T-cell (primary cell): ENCODE measurements at regions not wholly inside any gene's neighbourhood (a gene's known extent, or its start where the extent isn't known, plus 50 kb on each side); places are given as distances from the start of the nearest gene placed in this dataset.
A peak's percentile ranks its signal among the peaks of the same experiment; 100 is the strongest.

Source experiments
- ATAC-seq, 4 experiments: fragments of 200-7000 bp in 3 of 4; fragments of 150-1000 bp in 1 of 4; cut with Tn5 transposase; replicated peaks in 1 of 4; 1 replicate in 3 of 4; 2 replicates in 1 of 4; pipeline ENCODE4 v1.10.0; 2021; ENCODE audit warnings: moderate library complexity in 3 of 4, mild to moderate bottlenecking in 2 of 4, moderate number of reproducible peaks in 1 of 4
- CTCF ChIA-PET, 2 donors: fragments of 300-600 bp; sonication (Branson Sonifier 250); formaldehyde crosslinking; loops; one replicate each; lab custom pipeline; 2022; ENCODE audit warnings: antibody characterized with exemption in 2 of 2; lab: Charles Lee
- POLR2A ChIA-PET, 2 donors: fragments of 300-600 bp; sonication (Branson Sonifier 250); formaldehyde crosslinking; loops; one replicate each; lab custom pipeline; 2022; ENCODE audit warnings: antibody characterized with exemption in 2 of 2; lab: Charles Lee
- DNase-seq, 35 experiments: peaks; one replicate each; pipeline versions ENCODE4 v3.0.0 to v3.0.0-alpha.2; 2013 to 2023
- H3K27ac ChIP-seq: one replicate; pipeline ENCODE4 v1.5.1; 2013; ENCODE audit warnings: low read length
- H3K27me3 ChIP-seq, 2 experiments: replicated peaks in 1 of 2; 1 replicate in 1 of 2; 2 replicates in 1 of 2; pipeline versions ENCODE4 v1.6.1 to v1.7.0; 2013; ENCODE audit warnings: low read length in 1 of 2, mixed read lengths in 1 of 2; ENCODE audit not compliant: control insufficient read depth in 2 of 2, insufficient read depth in 2 of 2; ENCODE audit errors: extremely low read depth in 1 of 2
- H3K36me3 ChIP-seq, 2 donors: 1 replicate in 1 of 2; 2 replicates in 1 of 2; pipeline versions ENCODE4 v1.6.1 to v1.7.0; 2013; ENCODE audit warnings: low read length in 1 of 2; ENCODE audit not compliant: control insufficient read depth in 2 of 2, insufficient read depth in 1 of 2; ENCODE audit errors: extremely low read depth in 1 of 2
- H3K4me1 ChIP-seq, 2 experiments: 1 replicate in 1 of 2; 2 replicates in 1 of 2; pipeline versions ENCODE4 v1.6.1 to v1.7.0; 2013; ENCODE audit warnings: low read length in 2 of 2, mixed read lengths in 1 of 2; ENCODE audit not compliant: insufficient read depth in 2 of 2, control insufficient read depth in 1 of 2; ENCODE audit errors: extremely low read depth in 1 of 2
- H3K4me3 ChIP-seq, 2 donors: 1 replicate in 1 of 2; 2 replicates in 1 of 2; pipeline versions ENCODE4 v1.5.1 to v1.7.0; 2013; ENCODE audit warnings: mild to moderate bottlenecking in 2 of 2, low read length in 1 of 2, moderate library complexity in 1 of 2; ENCODE audit not compliant: control insufficient read depth in 1 of 2; ENCODE audit errors: extremely low read depth in 1 of 2
- H3K9me3 ChIP-seq: 2 replicates; pipeline ENCODE4 v1.7.0; 2013
- H3K27ac Mint-ChIP-seq, 2 donors: one replicate each; pipeline ENCODE4 v1.8.0; 2020 to 2021; ENCODE audit warnings: mild to moderate bottlenecking in 2 of 2, mixed read lengths in 2 of 2
- H3K27me3 Mint-ChIP-seq, 2 donors: one replicate each; pipeline ENCODE4 v1.8.0; 2021 to 2022; ENCODE audit warnings: mixed read lengths in 2 of 2
- H3K36me3 Mint-ChIP-seq: one replicate; pipeline ENCODE4 v1.8.0; 2021; ENCODE audit warnings: mixed read lengths
- H3K4me1 Mint-ChIP-seq, 3 donors: one replicate each; pipeline ENCODE4 v1.8.0; 2020 to 2022; ENCODE audit warnings: mixed read lengths in 3 of 3, mild to moderate bottlenecking in 1 of 3
- H3K4me3 Mint-ChIP-seq, 3 donors: one replicate each; pipeline ENCODE4 v1.8.0; 2020 to 2022; ENCODE audit warnings: mild to moderate bottlenecking in 3 of 3, mixed read lengths in 3 of 3, moderate library complexity in 3 of 3
- H3K9me3 Mint-ChIP-seq, 3 donors: one replicate each; pipeline ENCODE4 v1.8.0; 2020 to 2022; ENCODE audit warnings: mixed read lengths in 3 of 3
- WGBS: methylation state at CpG from one replicate; pipeline ENCODE4 v1.1.5; 2013; ENCODE audit warnings: missing lambda C conversion rate; ENCODE audit not compliant: insufficient coverage; 5-methylcytosine and 5-hydroxymethylcytosine counted together

GRCh38 chrX:100512471-100512870 is 72.3 kb upstream of the TNMD start:
- H3K9me3 ChIP-seq, result no peaks in the 10 kb centered on the region
- ATAC-seq, result no peak
- H3K27ac ChIP-seq, result no peak overlapping the region
- peak in 1 of 35 experiments; percentile 21 for DNase-seq
- H3K4me3 ChIP-seq, result no peak overlapping the region
- H3K27me3 ChIP-seq, result no peaks in the 10 kb centered on the region
- peaks cover 2 to 19% of the 10 kb centered on the region in 2 donors for H3K27me3 Mint-ChIP-seq
- H3K36me3 ChIP-seq, result no peaks in the 10 kb centered on the region
- no peak overlapping the region for H3K27ac Mint-ChIP-seq
- H3K9me3 Mint-ChIP-seq, result no peaks in the 10 kb centered on the region
- H3K4me1 ChIP-seq, result no peaks in the 10 kb centered on the region
- H3K36me3 Mint-ChIP-seq, result no peaks in the 10 kb centered on the region
- no peaks in the 10 kb centered on the region for H3K4me1 Mint-ChIP-seq
- POLR2A ChIA-PET, result no interaction called here
- CTCF ChIA-PET, result interaction anchor here (0.6 to 1.3 kb wide), 5 partner anchors 14 to 256 kb away, joined by 3 to 4 read pairs (median 3); partner anchors contain the start of gene TSPAN6 (in 1 of the 2)
- no peak overlapping the region for H3K4me3 Mint-ChIP-seq
- no CpG with 5 or more reads among the region's 1 CpG for WGBS

GRCh38 chrX:100494646-100495370 is 84.7 kb upstream of the PCDH19 start:
- ChIA-PET POLR2A (no interaction called here), CTCF (no interaction called here)
- Mint-ChIP-seq H3K36me3 (no peaks in the 10 kb centered on the region), H3K4me1 (no peaks in the 10 kb centered on the region), H3K4me3 (no peak overlapping the region), H3K27me3 (peaks cover 2 to 31% of the 10 kb centered on the region in 2 donors), H3K27ac (no peak overlapping the region), H3K9me3 (peaks cover 0 to 8% (median 5%) of the 10 kb centered on the region in 3 donors)
- Histone ChIP-seq H3K27ac (no peak overlapping the region), H3K4me1 (no peaks in the 10 kb centered on the region), H3K27me3 (no peaks in the 10 kb centered on the region), H3K36me3 (no peaks in the 10 kb centered on the region), H3K9me3 (no peaks in the 10 kb centered on the region), H3K4me3 (no peak overlapping the region)
- DNase-seq, result no peak
- no CpG with 5 or more reads among the region's 6 CpGs for WGBS
- no peak for ATAC-seq

- Mint-ChIP-seq H3K36me3 (no peaks in the 10 kb centered on the region), H3K4me1 (no peaks in the 10 kb centered on the region), H3K9me3 (no peaks in the 10 kb centered on the region), H3K4me3 (no peak overlapping the region), H3K27me3 (peaks cover 2 to 31% of the 10 kb centered on the region in 2 donors), H3K27ac (no peak overlapping the region)
- H3K36me3 ChIP-seq, result no peaks in the 10 kb centered on the region
- ChIA-PET CTCF (interaction anchor here in 1 of 2 donors (0.6 kb wide), 1 partner anchor 797 kb away, joined by 3 read pairs; no protein-coding TSS in a partner anchor), POLR2A (no interaction called here)
- H3K27me3 ChIP-seq, result no peaks in the 10 kb centered on the region
- no peaks in the 10 kb centered on the region for H3K9me3 ChIP-seq
- no peak overlapping the region for H3K4me3 ChIP-seq
- DNase-seq (no peak), ATAC-seq (no peak)
- no peaks in the 10 kb centered on the region for H3K4me1 ChIP-seq
- no peak overlapping the region for H3K27ac ChIP-seq
- WGBS, result no CpG with 5 or more reads among the region's 1 CpG
Measured at GRCh38 chrX:100491174-100491573, 81.1 kb upstream of the PCDH19 start.

GRCh38 chrX:100487795-100488194 is 77.7 kb upstream of the PCDH19 start:
- peaks cover 0 to 2% of the 10 kb centered on the region in 2 experiments for H3K27me3 ChIP-seq
- Mint-ChIP-seq H3K36me3 (no peaks in the 10 kb centered on the region), H3K27ac (no peak overlapping the region), H3K27me3 (peaks cover 0 to 25% of the 10 kb centered on the region in 2 donors), H3K4me3 (no peak overlapping the region), H3K9me3 (no peaks in the 10 kb centered on the region), H3K4me1 (no peaks in the 10 kb centered on the region)
- WGBS, result 100% methylated on average over 1 of the region's 3 CpGs
- no peak overlapping the region for H3K27ac ChIP-seq
- no peaks in the 10 kb centered on the region for H3K36me3 ChIP-seq
- no peak for DNase-seq
- CTCF ChIA-PET, result no interaction called here
- no peak for ATAC-seq
- H3K9me3 ChIP-seq, result no peaks in the 10 kb centered on the region
- H3K4me1 ChIP-seq, result no peaks in the 10 kb centered on the region
- H3K4me3 ChIP-seq, result no peak overlapping the region
- POLR2A ChIA-PET, result no interaction called here

GRCh38 chrX:100484971-100485370 is 74.9 kb upstream of the PCDH19 start:
- WGBS, result 80% methylated on average over 1 of the region's 1 CpG
- H3K36me3 Mint-ChIP-seq, result no peaks in the 10 kb centered on the region
- CTCF ChIA-PET, result no interaction called here

GRCh38 chrX:100479329-100479728 is 69.3 kb upstream of the PCDH19 start:
- Mint-ChIP-seq H3K4me1 (no peaks in the 10 kb centered on the region), H3K4me3 (no peak overlapping the region), H3K27me3 (peaks cover 0 to 27% of the 10 kb centered on the region in 2 donors), H3K36me3 (no peaks in the 10 kb centered on the region), H3K27ac (no peak overlapping the region), H3K9me3 (no peaks in the 10 kb centered on the region)
- CTCF ChIA-PET, result no interaction called here
- WGBS, result no CpG with 5 or more reads among the region's 1 CpG
- ATAC-seq (no peak), DNase-seq (no peak)
- Histone ChIP-seq H3K36me3 (no peaks in the 10 kb centered on the region), H3K4me3 (no peak overlapping the region), H3K4me1 (no peaks in the 10 kb centered on the region), H3K27me3 (no peaks in the 10 kb centered on the region), H3K27ac (no peak overlapping the region), H3K9me3 (no peaks in the 10 kb centered on the region)
- POLR2A ChIA-PET, result no interaction called here

More at GRCh38 chrX:100484971-100485370, 74.9 kb upstream of the PCDH19 start:
- Mint-ChIP-seq H3K4me3 (no peak overlapping the region), H3K4me1 (no peaks in the 10 kb centered on the region), H3K27ac (no peak overlapping the region), H3K27me3 (peaks cover 0 to 21% of the 10 kb centered on the region in 2 donors), H3K9me3 (no peaks in the 10 kb centered on the region)
- Histone ChIP-seq H3K4me1 (no peaks in the 10 kb centered on the region), H3K27me3 (peaks cover 0 to 2% of the 10 kb centered on the region in 2 experiments), H3K27ac (no peak overlapping the region), H3K36me3 (no peaks in the 10 kb centered on the region), H3K4me3 (no peak overlapping the region), H3K9me3 (no peaks in the 10 kb centered on the region)
- ATAC-seq (no peak), DNase-seq (no peak)
- POLR2A ChIA-PET, result interaction anchor here in 1 of 2 donors (0.6 kb wide), 1 partner anchor 205 kb away, joined by 3 read pairs; no protein-coding TSS in a partner anchor
